ENCODE measurements at regions not wholly inside any gene's neighbourhood (a gene's known extent, or its start where the extent isn't known, plus 50 kb on each side); places are given as distances from the start of the nearest gene placed in this dataset.

DNA sequence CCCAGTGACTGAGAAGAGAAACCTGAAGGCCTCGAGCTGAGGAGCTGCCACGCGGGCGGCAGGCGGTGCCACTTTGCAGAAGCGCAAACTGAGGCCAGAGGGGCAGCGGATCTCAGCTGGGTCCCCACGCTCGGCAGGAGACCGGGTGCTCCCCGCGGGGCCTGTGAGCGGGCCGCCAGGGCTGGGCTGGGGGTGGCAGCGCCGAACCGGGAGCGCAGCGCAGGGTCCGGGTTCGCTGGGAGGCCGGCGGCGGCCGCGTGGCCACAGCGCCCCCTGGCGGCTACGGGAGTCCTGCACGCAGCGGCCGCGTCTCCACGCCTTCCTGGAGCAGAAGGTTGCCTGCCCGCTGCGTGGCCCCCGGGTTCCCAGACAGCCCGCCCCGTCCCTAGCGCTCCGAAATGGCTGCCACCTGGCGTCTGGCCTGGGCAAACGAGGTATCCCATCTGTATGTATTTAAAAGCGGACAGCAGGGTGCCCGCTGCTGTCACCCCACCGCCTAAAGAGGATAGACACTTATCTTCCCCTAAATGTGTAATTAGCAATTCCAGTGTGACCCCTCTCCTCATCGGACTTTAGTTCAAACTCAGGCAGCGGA is 96.1 kb upstream of the CDH5 start:
- Mint-ChIP-seq H3K4me3 (ENCODE audit: unreplicated experiment) (no peak overlapping the region), H3K4me1 (ENCODE audit: low read depth) (peaks cover 68% of the 10 kb centered on the region), H3K27me3 (ENCODE audit: low read depth) (no peaks in the 10 kb centered on the region), H3K36me3 (ENCODE audit: low read depth) (no peaks in the 10 kb centered on the region), H3K27ac (ENCODE audit: unreplicated experiment) (no peak overlapping the region), H3K9me3 (ENCODE audit: low read depth) (no peaks in the 10 kb centered on the region)
- TF ChIP-seq, protein P1, sequence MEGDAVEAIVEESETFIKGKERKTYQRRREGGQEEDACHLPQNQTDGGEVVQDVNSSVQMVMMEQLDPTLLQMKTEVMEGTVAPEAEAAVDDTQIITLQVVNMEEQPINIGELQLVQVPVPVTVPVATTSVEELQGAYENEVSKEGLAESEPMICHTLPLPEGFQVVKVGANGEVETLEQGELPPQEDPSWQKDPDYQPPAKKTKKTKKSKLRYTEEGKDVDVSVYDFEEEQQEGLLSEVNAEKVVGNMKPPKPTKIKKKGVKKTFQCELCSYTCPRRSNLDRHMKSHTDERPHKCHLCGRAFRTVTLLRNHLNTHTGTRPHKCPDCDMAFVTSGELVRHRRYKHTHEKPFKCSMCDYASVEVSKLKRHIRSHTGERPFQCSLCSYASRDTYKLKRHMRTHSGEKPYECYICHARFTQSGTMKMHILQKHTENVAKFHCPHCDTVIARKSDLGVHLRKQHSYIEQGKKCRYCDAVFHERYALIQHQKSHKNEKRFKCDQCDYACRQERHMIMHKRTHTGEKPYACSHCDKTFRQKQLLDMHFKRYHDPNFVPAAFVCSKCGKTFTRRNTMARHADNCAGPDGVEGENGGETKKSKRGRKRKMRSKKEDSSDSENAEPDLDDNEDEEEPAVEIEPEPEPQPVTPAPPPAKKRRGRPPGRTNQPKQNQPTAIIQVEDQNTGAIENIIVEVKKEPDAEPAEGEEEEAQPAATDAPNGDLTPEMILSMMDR (IDR thresholded peaks at IDR 0.05): peak; percentile 99
- no peak for DNase-seq (ENCODE audit: low spot score)

DNA sequence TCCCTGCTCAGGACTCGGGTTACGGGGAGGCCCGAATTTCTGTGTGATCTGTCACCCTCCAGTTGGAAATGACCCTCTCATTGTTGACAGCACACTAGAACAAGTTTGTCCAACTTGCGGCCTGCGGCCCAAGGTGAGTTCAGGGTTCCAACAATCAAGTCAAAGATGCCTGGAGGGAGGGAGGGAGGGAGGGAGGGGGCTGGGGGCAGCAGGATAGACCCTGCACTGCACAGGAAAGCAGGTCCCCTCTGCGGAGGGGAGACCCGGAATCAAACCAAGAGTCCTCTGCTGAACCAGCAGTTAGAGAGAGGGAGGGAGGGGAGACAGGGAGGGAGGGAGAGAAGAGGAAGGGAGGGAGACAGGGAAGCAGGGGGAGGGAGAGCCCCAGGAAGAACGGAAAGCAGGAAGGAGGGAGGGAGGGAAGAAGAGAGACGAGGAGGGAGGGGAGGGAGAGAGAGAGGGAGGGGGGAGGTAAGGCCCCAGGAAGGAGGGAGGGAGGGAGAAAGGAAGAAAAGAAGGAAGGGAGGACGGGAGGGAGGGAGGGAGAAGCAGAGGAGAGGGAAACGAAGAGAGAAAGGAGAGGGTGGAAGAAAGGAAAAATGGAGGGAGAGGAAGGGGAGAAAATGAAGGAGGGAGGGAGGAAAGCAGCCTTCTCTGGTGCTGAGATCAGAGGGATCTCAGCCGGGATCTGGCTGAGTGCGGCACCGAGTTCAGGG is 96.7 kb upstream of the CDH5 start:
- Mint-ChIP-seq H3K27me3 (ENCODE audit: low read depth) (no peaks in the 10 kb centered on the region), H3K9me3 (ENCODE audit: low read depth) (no peaks in the 10 kb centered on the region), H3K4me3 (ENCODE audit: unreplicated experiment) (no peak overlapping the region), H3K4me1 (ENCODE audit: low read depth) (peaks cover 71% of the 10 kb centered on the region), H3K36me3 (ENCODE audit: low read depth) (no peaks in the 10 kb centered on the region), H3K27ac (ENCODE audit: unreplicated experiment) (no peak overlapping the region)
- no peak for DNase-seq (ENCODE audit: low spot score)
- TF ChIP-seq, protein P1 (IDR thresholded peaks at IDR 0.05): no peak

- peak overlapping the region; percentile 19 for H3K27ac Mint-ChIP-seq (ENCODE audit: unreplicated experiment)
- no peaks in the 10 kb centered on the region for H3K9me3 Mint-ChIP-seq (ENCODE audit: low read depth)
- TF ChIP-seq, protein P1 (IDR thresholded peaks at IDR 0.05): no peak
- H3K4me1 Mint-ChIP-seq (ENCODE audit: low read depth): peaks cover 68% of the 10 kb centered on the region
- H3K4me3 Mint-ChIP-seq (ENCODE audit: unreplicated experiment): no peak overlapping the region
- DNase-seq (ENCODE audit: low spot score): no peak
- no peaks in the 10 kb centered on the region for H3K36me3 Mint-ChIP-seq (ENCODE audit: low read depth)
- H3K27me3 Mint-ChIP-seq (ENCODE audit: low read depth): no peaks in the 10 kb centered on the region
These were observed 99.0 kb upstream of the CDH5 start for GRCh38 chr16:66267292-66268014.

DNA sequence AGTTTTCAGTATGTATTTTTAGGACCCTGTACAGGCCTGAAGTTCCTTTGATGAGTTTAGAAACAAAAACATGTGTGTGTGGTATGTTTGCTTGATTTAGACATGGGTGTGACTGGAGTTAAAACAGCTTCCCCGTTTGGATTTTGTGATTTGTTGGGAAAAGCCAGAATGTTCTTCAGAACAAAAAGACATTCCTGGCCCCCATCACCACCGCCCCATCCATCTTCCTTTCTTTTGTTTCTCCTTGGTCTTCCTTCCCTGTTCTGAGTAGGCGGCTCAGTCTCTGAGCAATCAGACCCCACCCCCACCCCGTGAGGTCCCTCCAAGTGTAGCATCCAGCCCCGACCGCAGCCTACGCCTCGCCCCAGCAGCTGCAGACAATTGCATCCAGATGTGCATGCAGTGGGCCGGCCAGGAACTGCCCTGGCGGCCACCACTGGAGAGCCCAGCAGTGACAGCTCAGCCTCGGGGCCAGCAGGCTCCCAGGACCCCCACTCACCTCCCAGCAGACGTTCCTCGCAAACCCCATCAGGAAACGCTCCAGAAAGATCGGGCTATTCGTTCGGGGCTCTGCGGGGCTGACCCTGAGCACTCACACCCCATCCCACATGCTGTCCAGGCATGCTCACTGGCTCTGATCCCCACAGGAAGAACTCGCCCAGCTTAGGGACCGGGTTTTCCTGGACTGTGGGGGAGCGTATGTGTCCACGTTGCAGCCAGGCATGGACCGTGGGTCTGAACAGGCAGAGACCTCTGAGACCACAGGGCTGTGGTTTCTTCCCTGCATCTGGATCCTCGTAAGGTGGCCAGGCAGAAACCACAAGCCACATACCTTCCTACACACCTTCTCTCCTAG is 99.8 kb upstream of the CDH5 start:
- DNase-seq (ENCODE audit: low spot score): no peak
- Mint-ChIP-seq H3K27me3 (ENCODE audit: low read depth) (no peaks in the 10 kb centered on the region), H3K4me3 (ENCODE audit: unreplicated experiment) (peak overlapping the region; percentile 26), H3K9me3 (ENCODE audit: low read depth) (no peaks in the 10 kb centered on the region), H3K27ac (ENCODE audit: unreplicated experiment) (peak overlapping the region; percentile 77), H3K36me3 (ENCODE audit: low read depth) (no peaks in the 10 kb centered on the region), H3K4me1 (ENCODE audit: low read depth) (peaks cover 73% of the 10 kb centered on the region)
- TF ChIP-seq, protein P1 (IDR thresholded peaks at IDR 0.05): peak; percentile 51
